Lung (tissue), 11 donors: ENCODE measurements at regions not wholly inside any gene's neighbourhood (a gene's known extent, or its start where the extent isn't known, plus 50 kb on each side); places are given as distances from the start of the nearest gene placed in this dataset.

Experiments
- ATAC-seq: fragments of 200-7000 bp; cut with Tn5 transposase; one replicate; pipeline ENCODE4 v1.9.1; 2020; ENCODE audit warnings: moderate number of reproducible peaks; ENCODE audit not compliant: insufficient read depth, low FRiP score
- DNase-seq, 3 donors: peaks; one replicate each; pipeline ENCODE4 v3.0.0-alpha.2; 2013 to 2017
- H3K27ac ChIP-seq, 2 donors: one replicate each; pipeline ENCODE4 v1.5.1; 2013; ENCODE audit warnings: mild to moderate bottlenecking in 2 of 2, moderate library complexity in 2 of 2, control low read depth in 1 of 2, inconsistent platforms in 1 of 2, low read depth in 1 of 2, low read length in 1 of 2
- H3K27me3 ChIP-seq, 3 donors: one replicate each; pipeline ENCODE4 v1.5.1; 2013; ENCODE audit warnings: low read length in 2 of 3; ENCODE audit not compliant: control insufficient read depth in 3 of 3, insufficient read depth in 3 of 3
- H3K36me3 ChIP-seq, 4 donors: one replicate each; pipeline ENCODE4 v1.5.1; 2013; ENCODE audit warnings: low read length in 4 of 4, mild to moderate bottlenecking in 1 of 4, moderate library complexity in 1 of 4; ENCODE audit not compliant: control insufficient read depth in 4 of 4, insufficient read depth in 4 of 4
- H3K4me1 ChIP-seq, 5 donors: one replicate each; pipeline ENCODE4 v1.5.1; 2013; ENCODE audit warnings: low read length in 5 of 5, mild to moderate bottlenecking in 2 of 5, moderate library complexity in 1 of 5; ENCODE audit not compliant: control insufficient read depth in 5 of 5, insufficient read depth in 5 of 5
- H3K4me3 ChIP-seq: one replicate; pipeline ENCODE4 v1.5.1; 2013; ENCODE audit warnings: mild to moderate bottlenecking, control low read depth, moderate library complexity
- H3K9ac ChIP-seq, 2 donors: one replicate each; pipeline ENCODE4 v1.5.1; 2013; ENCODE audit warnings: low read length in 2 of 2, control low read depth in 1 of 2; ENCODE audit not compliant: insufficient read depth in 1 of 2
- H3K9me3 ChIP-seq, 4 donors: one replicate each; pipeline ENCODE4 v1.5.1; 2013; ENCODE audit warnings: low read length in 3 of 4, mild to moderate bottlenecking in 1 of 4, moderate library complexity in 1 of 4; ENCODE audit not compliant: control insufficient read depth in 4 of 4, insufficient read depth in 3 of 4
- CTCF ChIP-seq: IDR thresholded peaks from 2 replicates; pipeline ENCODE4 v1.5.1; 2012; ENCODE audit warnings: mild to moderate bottlenecking; ENCODE audit errors: control extremely low read depth, extremely low read depth
- WGBS, 2 donors: extraction: QIAGEN DNeasy Blood & Tissue Kit; methylation state at CpG; one replicate each; pipeline ENCODE4 v1.1.7; 2013; 5-methylcytosine and 5-hydroxymethylcytosine counted together
- donor health status: control.
- donor health status: control.
- donor health status: Bipolar disorder and iron deficiency.
- donor health status: healthy.
- donor health status: DM: yes; HTN: yes; CAD: no.

- Histone ChIP-seq H3K36me3 (no peaks in the 10 kb centered on the region), H3K4me1 (no peaks in the 10 kb centered on the region), H3K9me3 (no peaks in the 10 kb centered on the region), H3K9ac (no peak overlapping the region), H3K27ac (no peak overlapping the region), H3K27me3 (no peaks in the 10 kb centered on the region), H3K4me3 (no peak overlapping the region)
- 77 to 78% methylated on average over 2 of the region's 2 CpGs for WGBS, 2 donors
- no peak for TF ChIP-seq CTCF
- ATAC-seq (no peak), DNase-seq (no peak)
These were observed 226.9 kb downstream of the SIM1 start for GRCh38 chr6:100237821-100238220.

DNA sequence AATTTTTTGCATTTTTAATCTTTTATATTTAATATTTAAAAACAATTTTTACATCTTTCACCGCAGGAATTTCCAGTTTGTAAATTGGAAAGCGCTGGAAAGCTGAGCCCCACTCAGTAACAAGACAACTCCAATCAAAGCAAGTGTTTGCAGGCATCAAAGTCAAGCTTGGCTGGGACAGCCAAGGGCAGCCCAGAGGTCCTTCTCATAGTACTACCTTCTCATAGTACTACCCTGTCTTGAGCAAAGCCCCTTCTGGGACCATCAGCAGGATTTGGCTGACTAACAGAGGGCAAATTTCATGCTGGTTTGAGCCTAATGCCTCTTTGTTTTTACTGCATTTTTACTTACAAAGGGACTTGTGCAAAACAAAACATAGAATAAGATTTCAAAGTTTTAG is 228.3 kb downstream of the SIM1 start:
- ATAC-seq (no peak), DNase-seq (no peak)
- Histone ChIP-seq H3K27me3 (no peaks in the 10 kb centered on the region), H3K4me1 (no peaks in the 10 kb centered on the region), H3K36me3 (no peaks in the 10 kb centered on the region), H3K9ac (no peak overlapping the region), H3K4me3 (no peak overlapping the region), H3K9me3 (no peaks in the 10 kb centered on the region), H3K27ac (no peak overlapping the region)
- WGBS, 2 donors, result 97 to 99% methylated on average over 2 of the region's 2 CpGs
- no peak for TF ChIP-seq CTCF

DNA sequence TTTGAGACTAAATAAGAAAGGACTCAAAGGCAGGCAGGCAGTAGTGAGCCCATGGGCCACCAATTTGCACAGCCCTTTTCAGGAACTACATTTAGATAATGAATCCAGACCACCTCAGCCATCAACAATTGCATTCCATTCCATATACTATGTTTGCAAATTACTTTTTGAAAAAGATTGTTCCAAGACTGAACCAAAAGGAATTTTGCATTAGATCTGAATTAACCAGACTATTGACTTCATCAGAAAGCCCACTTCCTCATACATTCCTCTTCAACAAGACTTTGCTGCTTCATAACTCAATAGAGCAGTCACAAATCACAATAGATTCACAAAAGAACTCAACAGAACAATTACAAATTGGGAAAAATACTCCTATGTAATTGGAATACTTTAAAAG is 229.1 kb downstream of the SIM1 start:
- Histone ChIP-seq H3K4me1 (no peaks in the 10 kb centered on the region), H3K27ac (no peak overlapping the region), H3K9ac (no peak overlapping the region), H3K4me3 (no peak overlapping the region), H3K27me3 (no peaks in the 10 kb centered on the region), H3K36me3 (no peaks in the 10 kb centered on the region), H3K9me3 (no peaks in the 10 kb centered on the region)
- DNase-seq (no peak), ATAC-seq (no peak)
- TF ChIP-seq CTCF, result no peak

DNA sequence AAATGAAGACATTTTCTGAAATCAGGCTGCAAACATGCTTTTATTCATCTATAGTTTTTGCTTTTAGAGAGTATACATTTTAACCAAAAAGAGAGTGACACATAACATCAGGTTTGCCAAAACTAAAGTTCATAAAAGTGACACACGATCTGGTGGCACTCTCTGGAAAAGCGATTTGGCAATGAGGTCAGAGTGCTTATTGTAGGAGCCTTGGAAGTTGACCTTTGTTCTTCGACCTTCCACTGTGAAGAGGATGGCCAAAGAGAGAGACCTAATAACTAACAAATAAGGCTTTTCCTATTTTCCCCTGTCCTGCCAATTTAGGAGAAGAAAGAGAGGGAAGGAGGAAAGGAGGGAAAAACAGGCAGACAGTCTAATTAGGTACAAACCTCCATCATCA is 230.1 kb downstream of the SIM1 start:
- H3K4me3 ChIP-seq, result no peak overlapping the region
- DNase-seq, result no peak
- WGBS, 2 donors, result 73 to 82% methylated on average over 3 of the region's 3 CpGs
- no peaks in the 10 kb centered on the region for H3K27me3 ChIP-seq
- no peak for ATAC-seq
- H3K27ac ChIP-seq, result no peak overlapping the region
- TF ChIP-seq CTCF, result no peak
- no peaks in the 10 kb centered on the region for H3K4me1 ChIP-seq
- no peak overlapping the region for H3K9ac ChIP-seq
- H3K36me3 ChIP-seq, result no peaks in the 10 kb centered on the region
- no peaks in the 10 kb centered on the region for H3K9me3 ChIP-seq
